NCI-H1092 treated with DMSO at 0.1 percent for 48 hours (cell line): ENCODE measurements at regions not wholly inside any gene's neighbourhood (a gene's known extent, or its start where the extent isn't known, plus 50 kb on each side); places are given as distances from the start of the nearest gene placed in this dataset.

Source experiments
- DNase-seq: peaks from one replicate; lab custom pipeline; 2025; lab: John Stamatoyannopoulos, UW

GRCh38 chr5:51278539-51278938 lies 104.7 kb upstream of the ISL1 start:
- DNase-seq = no peak

GRCh38 chr5:51279983-51280706 lies 103.1 kb upstream of the ISL1 start:
- DNase-seq = peak; percentile 15

DNA sequence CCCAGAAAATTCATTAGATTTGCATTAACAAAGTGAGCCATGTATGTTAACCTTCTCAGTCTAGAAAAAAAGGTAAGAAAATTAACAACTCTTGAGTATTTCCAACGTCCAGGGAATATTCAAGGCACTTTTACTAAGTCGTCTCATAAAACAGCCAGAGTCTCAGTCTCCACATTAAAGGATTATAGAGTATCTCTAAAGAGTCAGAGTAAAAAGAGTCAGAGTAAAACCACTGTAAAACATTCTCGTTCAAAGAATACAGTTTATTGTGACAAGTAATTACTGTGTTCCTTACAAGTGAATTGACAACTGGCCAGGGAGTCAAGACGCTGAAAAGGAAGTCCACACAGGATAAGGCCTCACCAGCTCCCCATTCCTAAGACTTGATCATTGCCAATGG lies 97.2 kb upstream of the ISL1 start:
- no peak for DNase-seq

GRCh38 chr5:51302343-51302742 lies 80.9 kb upstream of the ISL1 start:
- no peak for DNase-seq

- peak; percentile 30 for DNase-seq
Observed at GRCh38 chr5:51326844-51327243, 56.4 kb upstream of the ISL1 start.
